GM13976 (cell line): ENCODE measurements at regions not wholly inside any gene's neighbourhood (a gene's known extent, or its start where the extent isn't known, plus 50 kb on each side); places are given as distances from the start of the nearest gene placed in this dataset.

Experiments used
- DNase-seq: peaks from one replicate; pipeline ENCODE4 v3.0.0; 2012; ENCODE audit warnings: low spot score
- CTCF ChIP-seq: IDR thresholded peaks from 2 replicates; pipeline ENCODE4 v1.5.1; 2012; ENCODE audit warnings: borderline replicate concordance, mild to moderate bottlenecking; ENCODE audit not compliant: insufficient read depth; ENCODE audit errors: extremely low read depth, missing control alignments, control extremely low read depth
- in situ Hi-C: fragments of 300-500 bp; cut with MboI; formaldehyde crosslinking; loops from one replicate; pipeline ENCODE4 v1.12.0; 2022; ENCODE audit warnings: low sequenced_read_pairs, mixed read lengths, inconsistent platforms; ENCODE audit not compliant: unreplicated experiment

DNA sequence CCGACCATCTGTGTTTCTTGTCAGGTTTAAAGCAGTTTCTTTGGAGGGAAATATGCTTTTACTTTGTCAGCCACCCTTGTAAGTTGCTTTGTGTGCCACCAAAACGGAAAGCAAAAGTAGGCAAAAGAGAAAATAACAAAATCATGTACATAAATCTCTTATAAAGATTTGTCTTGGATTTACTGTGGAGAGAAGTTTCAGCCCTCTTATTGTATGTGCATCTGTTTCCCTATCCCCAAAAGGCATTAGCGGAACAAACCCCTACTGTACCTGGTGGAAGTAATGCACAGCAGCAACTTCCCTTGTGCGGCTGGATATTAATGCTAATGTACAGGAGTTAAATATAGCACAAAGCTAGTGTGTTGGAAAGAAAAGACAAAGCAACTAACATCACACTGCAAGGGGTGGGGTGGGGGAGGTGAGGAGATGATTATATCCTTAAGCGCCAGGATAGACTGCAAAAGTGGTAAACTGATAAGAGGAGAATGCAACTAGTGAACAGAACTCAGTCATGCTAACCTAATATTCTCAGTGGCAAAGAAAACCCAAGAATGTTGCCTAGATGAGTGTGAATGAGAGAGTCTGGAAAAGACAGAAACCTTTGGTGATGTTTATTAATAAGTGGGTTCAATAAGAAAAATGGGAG is 396.5 kb upstream of the MEF2C start:
- in situ Hi-C loops, result loop anchor here (25.0 kb wide), 1 partner anchor 392 kb away; the partner anchor contains the start of gene MEF2C
- no peak for DNase-seq
- no peak for TF ChIP-seq CTCF

GRCh38 chr5:89277816-89278215 is 394.8 kb upstream of the MEF2C start:
- DNase-seq, result no peak
- TF ChIP-seq CTCF, result no peak
- in situ Hi-C loops, result loop anchor here (25.0 kb wide), 1 partner anchor 391 kb away; the partner anchor contains the start of gene MEF2C

- in situ Hi-C loops, result loop anchor here (25.0 kb wide), 1 partner anchor 389 kb away; the partner anchor contains the start of gene MEF2C
- DNase-seq, result no peak
- TF ChIP-seq CTCF, result no peak
Measured at GRCh38 chr5:89276566-89277305, 393.8 kb upstream of the MEF2C start.

- in situ Hi-C loops, result loop anchor here (25.0 kb wide), 1 partner anchor 388 kb away; the partner anchor contains the start of gene MEF2C
- no peak for TF ChIP-seq CTCF
- no peak for DNase-seq
Measured at GRCh38 chr5:89275066-89275855, 392.3 kb upstream of the MEF2C start.

GRCh38 chr5:89273289-89273688 is 390.3 kb upstream of the MEF2C start:
- TF ChIP-seq CTCF, result no peak
- in situ Hi-C loops, result no loop called here
- no peak for DNase-seq

- in situ Hi-C loops, result no loop called here
- TF ChIP-seq CTCF, result no peak
- DNase-seq, result no peak
Measured at GRCh38 chr5:89270901-89271300, 387.9 kb upstream of the MEF2C start.
